GM23248 (cell line): ENCODE measurements at regions not wholly inside any gene's neighbourhood (a gene's known extent, or its start where the extent isn't known, plus 50 kb on each side); places are given as distances from the start of the nearest gene placed in this dataset.

ENCODE experiments used
- DNase-seq: peaks from one replicate; pipeline ENCODE4 v3.0.0-alpha.2; 2015
- H2AFZ ChIP-seq: fragments of 200-600 bp; sonication (generic); 2 replicates; pipeline ENCODE4 v1.6.1; 2016; ENCODE audit warnings: antibody characterized with exemption
- H3F3A ChIP-seq: fragments of 200-600 bp; sonication (generic); 2 replicates; pipeline ENCODE4 v1.6.1; 2016; ENCODE audit warnings: mild to moderate bottlenecking, antibody characterized with exemption, mixed run types; ENCODE audit not compliant: insufficient read depth
- H3K27ac ChIP-seq: fragments of 200-600 bp; sonication (generic); 2 replicates; pipeline ENCODE4 v1.5.1; 2016; ENCODE audit warnings: mild to moderate bottlenecking
- H3K27me3 ChIP-seq: fragments of 200-600 bp; sonication (generic); replicated peaks from 2 replicates; pipeline ENCODE4 v1.6.1; 2016; ENCODE audit warnings: mild to moderate bottlenecking; ENCODE audit not compliant: insufficient read depth
- H3K36me3 ChIP-seq: fragments of 200-600 bp; sonication (generic); 2 replicates; pipeline ENCODE4 v1.6.1; 2016; ENCODE audit warnings: low read depth, mild to moderate bottlenecking
- H3K4me1 ChIP-seq: fragments of 200-600 bp; sonication (generic); 2 replicates; pipeline ENCODE4 v1.6.1; 2016; ENCODE audit warnings: mild to moderate bottlenecking; ENCODE audit not compliant: insufficient read depth
- H3K4me2 ChIP-seq: fragments of 200-600 bp; sonication (generic); one replicate; pipeline ENCODE4 v1.6.1; 2016; ENCODE audit warnings: mild to moderate bottlenecking; ENCODE audit not compliant: unreplicated experiment
- H3K4me3 ChIP-seq: fragments of 200-600 bp; sonication (generic); 2 replicates; pipeline ENCODE4 v1.5.1; 2016; ENCODE audit warnings: mild to moderate bottlenecking
- H3K79me2 ChIP-seq: fragments of 200-600 bp; sonication (generic); 2 replicates; pipeline ENCODE4 v1.6.1; 2016; ENCODE audit warnings: mild to moderate bottlenecking; ENCODE audit not compliant: insufficient read depth
- H3K9ac ChIP-seq: fragments of 200-600 bp; sonication (generic); 2 replicates; pipeline ENCODE4 v1.6.1; 2016; ENCODE audit warnings: mild to moderate bottlenecking
- H3K9me2 ChIP-seq: fragments of 200-600 bp; sonication (generic); 2 replicates; pipeline ENCODE4 v1.6.1; 2016; ENCODE audit warnings: mixed run types, mild to moderate bottlenecking, moderate library complexity; ENCODE audit not compliant: insufficient read depth
- H3K9me3 ChIP-seq: fragments of 200-600 bp; sonication (generic); one replicate; pipeline ENCODE4 v1.6.1; 2017; ENCODE audit warnings: low read depth
- H4K20me1 ChIP-seq: fragments of 200-600 bp; sonication (generic); 2 replicates; pipeline ENCODE4 v1.6.0; 2016; ENCODE audit not compliant: insufficient read depth
- EZH2 ChIP-seq: fragments of 200-600 bp; sonication (generic); IDR thresholded peaks from 2 replicates; pipeline ENCODE4 v1.6.1; 2018; ENCODE audit warnings: antibody characterized with exemption, mild to moderate bottlenecking; ENCODE audit not compliant: insufficient read depth, poor library complexity, severe bottlenecking
- EZH2phosphoT487 ChIP-seq: fragments of 200-600 bp; sonication (generic); IDR thresholded peaks from 2 replicates; pipeline ENCODE4 v1.6.1; 2018; ENCODE audit warnings: antibody characterized with exemption, moderate library complexity, mild to moderate bottlenecking, low read depth; ENCODE audit not compliant: insufficient read depth
- WGBS, 2 experiments: methylation state at CpG; one replicate each; pipeline ENCODE4 v1.1.6; 2015 to 2017; ENCODE audit warnings: low lambda C conversion rate in 2 of 2, low coverage in 1 of 2; ENCODE audit errors: missing lambda C conversion rate in 2 of 2; 5-methylcytosine and 5-hydroxymethylcytosine counted together
- in situ Hi-C: fragments of 300-500 bp; cut with MboI; formaldehyde crosslinking; loops from 2 replicates; pipeline ENCODE4 v1.15.0; 2020

- 23 to 26% methylated on average over 1 of the region's 1 CpG for WGBS, 2 experiments
- Histone ChIP-seq H3K9ac (no peak overlapping the region), H3K36me3 (no peaks in the 10 kb centered on the region), H4K20me1 (no peaks in the 10 kb centered on the region), H3K27me3 (no peaks in the 10 kb centered on the region), H3K4me2 (no peak overlapping the region), H3K9me2 (no peaks in the 10 kb centered on the region), H3K79me2 (no peaks in the 10 kb centered on the region), H2AFZ (no peak overlapping the region), H3K9me3 (no peaks in the 10 kb centered on the region), H3K4me3 (no peak overlapping the region), H3K27ac (no peak overlapping the region), H3F3A (no peaks in the 10 kb centered on the region), H3K4me1 (no peaks in the 10 kb centered on the region)
- DNase-seq, result no peak
- TF ChIP-seq EZH2phosphoT487 (no peak), EZH2 (no peak)
- in situ Hi-C loops, result no loop called here
These were observed 173.1 kb upstream of the EPHA7 start for GRCh38 chr6:93592417-93592816.

- in situ Hi-C loops, result no loop called here
- H3K27me3 ChIP-seq, result no peaks in the 10 kb centered on the region
- H3K9ac ChIP-seq, result no peak overlapping the region
- H3K36me3 ChIP-seq, result no peaks in the 10 kb centered on the region
- no peaks in the 10 kb centered on the region for H3F3A ChIP-seq
- no peak overlapping the region for H3K4me2 ChIP-seq
- no peak overlapping the region for H3K27ac ChIP-seq
- no peak for DNase-seq
- H3K4me1 ChIP-seq, result no peaks in the 10 kb centered on the region
- H3K9me2 ChIP-seq, result no peaks in the 10 kb centered on the region
- H4K20me1 ChIP-seq, result no peaks in the 10 kb centered on the region
- no peak overlapping the region for H2AFZ ChIP-seq
- H3K79me2 ChIP-seq, result no peaks in the 10 kb centered on the region
- no peaks in the 10 kb centered on the region for H3K9me3 ChIP-seq
- no peak overlapping the region for H3K4me3 ChIP-seq
- WGBS, 2 experiments, result 37 to 41% methylated on average over 1 of the region's 1 CpG
- TF ChIP-seq EZH2phosphoT487, result no peak
- no peak for TF ChIP-seq EZH2
These were observed 166.9 kb upstream of the EPHA7 start for GRCh38 chr6:93586306-93586705.

- H3K4me3 ChIP-seq, result no peak overlapping the region
- H3K9ac ChIP-seq, result no peak overlapping the region
- no peaks in the 10 kb centered on the region for H3K9me2 ChIP-seq
- TF ChIP-seq EZH2, result no peak
- no peak for TF ChIP-seq EZH2phosphoT487
- no peaks in the 10 kb centered on the region for H3K36me3 ChIP-seq
- no peaks in the 10 kb centered on the region for H3K27me3 ChIP-seq
- no peaks in the 10 kb centered on the region for H4K20me1 ChIP-seq
- no peak overlapping the region for H3K4me2 ChIP-seq
- in situ Hi-C loops, result no loop called here
- DNase-seq, result no peak
- H3F3A ChIP-seq, result no peaks in the 10 kb centered on the region
- no peak overlapping the region for H3K27ac ChIP-seq
- no peaks in the 10 kb centered on the region for H3K4me1 ChIP-seq
- no peaks in the 10 kb centered on the region for H3K79me2 ChIP-seq
- no peaks in the 10 kb centered on the region for H3K9me3 ChIP-seq
- H2AFZ ChIP-seq, result no peak overlapping the region
These were observed 164.9 kb upstream of the EPHA7 start for GRCh38 chr6:93584300-93584699.

- Histone ChIP-seq H2AFZ (no peak overlapping the region), H3K79me2 (no peaks in the 10 kb centered on the region), H3K4me3 (no peak overlapping the region), H4K20me1 (no peaks in the 10 kb centered on the region), H3K9me2 (no peaks in the 10 kb centered on the region), H3K27me3 (no peaks in the 10 kb centered on the region), H3F3A (no peaks in the 10 kb centered on the region), H3K4me2 (no peak overlapping the region), H3K9ac (no peak overlapping the region), H3K36me3 (no peaks in the 10 kb centered on the region), H3K4me1 (no peaks in the 10 kb centered on the region), H3K9me3 (no peaks in the 10 kb centered on the region), H3K27ac (no peak overlapping the region)
- no peak for DNase-seq
- TF ChIP-seq EZH2 (no peak), EZH2phosphoT487 (no peak)
- in situ Hi-C loops, result no loop called here
- whole genome bisulfite sequencing, 2 experiments, result 12 to 13% methylated on average over 4 of the region's 4 CpGs
These were observed 162.0 kb upstream of the EPHA7 start for GRCh38 chr6:93581371-93581770.

GRCh38 chr6:93580446-93580845 is 161.1 kb upstream of the EPHA7 start:
- Histone ChIP-seq H3K36me3 (no peaks in the 10 kb centered on the region), H3K9ac (no peak overlapping the region), H3F3A (no peaks in the 10 kb centered on the region), H3K27me3 (no peaks in the 10 kb centered on the region), H3K4me3 (no peak overlapping the region), H3K4me1 (no peaks in the 10 kb centered on the region), H3K9me2 (no peaks in the 10 kb centered on the region), H4K20me1 (no peaks in the 10 kb centered on the region), H3K27ac (no peak overlapping the region), H3K4me2 (no peak overlapping the region), H3K79me2 (no peaks in the 10 kb centered on the region), H2AFZ (no peak overlapping the region), H3K9me3 (no peaks in the 10 kb centered on the region)
- 0 to 3% methylated on average over 2 of the region's 2 CpGs for WGBS, 2 experiments
- no peak for DNase-seq
- TF ChIP-seq EZH2 (no peak), EZH2phosphoT487 (no peak)
- in situ Hi-C loops, result no loop called here
